DMS153 treated with DMSO at 0.1 percent for 48 hours (cell line): ENCODE measurements at regions not wholly inside any gene's neighbourhood (a gene's known extent, or its start where the extent isn't known, plus 50 kb on each side); places are given as distances from the start of the nearest gene placed in this dataset.
"Not testable (repeated sequence)": the region's sequence is repeated elsewhere in the genome, so short reads cannot be mapped to it uniquely, and the experiment has no call there.

Experiments
- DNase-seq: peaks from one replicate; lab custom pipeline; 2025; ENCODE audit not compliant: unreplicated experiment; lab: John Stamatoyannopoulos, UW

DNA sequence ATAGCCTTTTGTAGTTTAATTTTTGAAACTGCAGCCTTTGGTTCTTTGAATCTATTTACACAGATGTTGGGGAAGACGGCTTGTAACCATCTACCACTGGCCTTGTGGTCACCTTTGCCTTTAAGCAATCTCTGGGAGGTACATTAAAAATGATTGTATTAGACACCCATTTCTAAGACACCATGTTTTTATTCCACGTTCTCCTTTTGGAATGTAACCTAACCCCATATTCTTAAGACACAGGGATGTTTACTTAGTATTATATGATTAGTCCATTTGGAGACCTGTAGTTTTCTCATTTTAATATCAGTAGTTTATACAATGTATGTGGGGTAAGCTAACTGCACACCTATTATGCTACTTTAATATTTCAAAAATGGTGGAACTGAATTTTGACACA, 175.1 kb upstream of the PLSCR5 start:
- DNase-seq = no peak

DNA sequence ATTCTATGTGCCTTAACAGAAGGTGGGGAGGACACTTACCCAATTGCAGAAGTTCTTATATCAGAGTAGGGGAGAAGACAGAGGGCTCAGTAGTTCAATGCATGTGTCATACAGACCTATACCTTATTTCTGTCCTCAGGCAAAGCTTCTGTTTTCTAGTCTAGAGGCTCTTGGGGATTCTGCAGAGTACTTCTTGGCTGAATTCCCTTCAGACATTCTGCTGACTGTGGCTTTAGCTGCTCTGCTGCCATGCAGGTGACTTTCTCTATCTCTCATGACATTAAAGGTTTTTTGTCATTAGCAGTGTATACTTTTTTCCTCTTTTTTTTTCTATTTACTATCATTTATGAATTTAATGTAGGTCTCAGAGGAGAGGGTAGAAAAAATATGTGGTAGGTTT, 172.8 kb upstream of the PLSCR5 start:
- no peak for DNase-seq

DNA sequence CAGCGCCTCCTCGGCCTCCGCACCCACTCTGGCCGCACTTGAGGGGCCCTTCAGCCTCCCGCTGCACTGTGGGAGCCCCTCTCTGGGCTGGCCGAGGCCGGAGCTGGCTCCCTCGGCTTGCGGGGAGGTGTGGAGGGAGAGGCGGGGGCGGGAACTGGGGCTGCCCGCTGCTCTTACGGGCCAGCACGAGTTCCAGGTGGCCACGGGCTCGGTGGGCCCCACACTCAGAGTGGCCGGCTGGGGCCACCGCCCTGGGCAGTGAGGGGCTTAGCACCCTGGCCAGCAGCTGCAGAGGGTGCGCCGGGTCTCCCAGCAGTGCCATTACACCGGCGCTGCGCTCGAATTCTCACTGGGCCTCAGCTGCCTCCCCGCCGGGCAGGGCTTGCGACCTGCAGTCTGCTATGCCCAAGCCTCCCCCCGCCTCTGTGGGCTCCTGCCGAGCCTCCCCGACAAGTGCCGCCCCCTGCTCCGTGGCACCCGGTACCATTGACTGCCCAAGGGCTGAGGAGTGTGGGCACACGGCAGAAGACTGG, 167.1 kb upstream of the PLSCR5 start:
- no peak for DNase-seq

DNA sequence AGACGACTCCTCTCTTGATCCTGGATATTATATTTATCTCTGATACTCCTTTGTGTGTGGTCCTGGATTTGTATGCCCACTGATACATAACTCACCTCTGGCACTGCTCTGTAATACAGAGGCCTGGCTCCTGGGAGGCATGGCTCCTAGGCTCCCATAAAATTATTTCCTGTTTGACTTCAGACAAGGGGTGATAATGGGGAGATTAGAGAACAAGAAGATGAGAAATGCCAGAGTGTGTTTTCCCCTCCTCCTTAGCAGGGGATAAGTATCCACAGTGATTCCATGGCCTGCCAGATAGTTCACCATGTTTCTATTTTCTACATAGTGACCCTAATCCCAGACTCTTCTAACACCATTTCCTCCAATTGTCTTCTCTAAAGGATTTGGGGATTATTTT, 165.7 kb upstream of the PLSCR5 start:
- no peak for DNase-seq

DNA sequence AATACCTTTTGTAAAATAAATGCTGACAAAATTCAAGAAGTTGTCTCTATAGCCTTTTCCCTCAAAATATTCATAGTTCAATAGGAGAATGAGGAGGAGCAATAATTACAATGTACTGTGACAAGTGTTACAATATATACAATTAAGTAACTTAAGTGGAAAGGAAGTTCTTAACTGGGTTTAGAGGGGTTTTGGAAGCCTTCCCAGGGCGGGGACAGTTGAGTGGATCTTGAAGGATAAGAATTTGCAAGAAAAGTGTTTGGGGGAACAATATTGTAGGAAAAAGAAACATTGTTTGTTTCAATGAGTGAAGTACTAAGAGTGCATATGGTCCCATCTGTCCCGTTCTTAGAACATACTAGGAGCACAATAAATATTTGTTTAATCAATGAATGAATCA, 165.2 kb upstream of the PLSCR5 start:
- no peak for DNase-seq

GRCh38 chr3:146757759-146758158, 152.6 kb upstream of the PLSCR5 start:
- DNase-seq = no peak

- no peak for DNase-seq
Observed at GRCh38 chr3:146750196-146750595, 145.1 kb upstream of the PLSCR5 start.

- no peak for DNase-seq
Observed at GRCh38 chr3:146747928-146748327, 142.8 kb upstream of the PLSCR5 start.

- DNase-seq = no peak
Observed at GRCh38 chr3:146747051-146747450, 141.9 kb upstream of the PLSCR5 start.

GRCh38 chr3:146746190-146746589, 141.0 kb upstream of the PLSCR5 start:
- DNase-seq = no peak

GRCh38 chr3:146739203-146739671, 134.1 kb upstream of the PLSCR5 start:
- DNase-seq = no peak

DNA sequence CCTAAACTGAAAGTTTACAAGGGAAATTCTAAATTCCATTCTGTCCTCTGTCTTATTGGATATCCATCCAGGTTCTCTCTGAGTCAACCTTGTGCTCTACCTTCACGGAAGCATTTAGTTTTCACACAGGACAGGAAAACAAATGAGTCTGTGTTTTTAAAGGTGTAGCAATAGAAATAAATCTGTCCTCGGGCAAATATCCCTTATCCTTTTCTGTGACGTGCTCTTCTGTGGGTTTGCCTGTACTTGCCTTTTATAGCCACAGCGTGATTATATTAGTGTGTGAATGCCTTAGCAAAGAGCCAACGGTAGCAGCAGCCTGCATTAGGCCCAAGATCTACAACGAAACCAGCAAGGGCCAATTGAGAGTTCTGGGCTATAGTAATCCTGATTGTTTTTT, 127.2 kb upstream of the PLSCR5 start:
- DNase-seq = no peak

DNA sequence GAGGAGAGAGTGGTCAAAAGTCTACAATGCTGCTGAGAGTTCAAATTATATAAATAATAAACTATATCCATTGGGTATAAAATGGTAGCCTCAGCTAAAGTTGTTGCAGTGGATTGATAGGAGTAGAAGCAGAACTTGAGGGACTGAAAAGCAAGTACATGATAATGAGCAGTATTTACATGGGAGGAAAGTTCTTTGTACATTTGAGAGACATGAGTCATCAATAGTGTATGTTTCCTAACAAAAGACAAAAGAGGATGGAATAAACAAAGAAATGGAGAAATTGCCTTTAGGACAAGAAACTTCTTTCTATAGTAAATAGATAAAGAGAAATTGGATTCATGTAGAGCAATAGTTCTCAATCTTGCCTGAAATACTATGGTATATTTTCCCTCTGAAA, 110.0 kb upstream of the PLSCR5 start:
- DNase-seq = no peak

DNA sequence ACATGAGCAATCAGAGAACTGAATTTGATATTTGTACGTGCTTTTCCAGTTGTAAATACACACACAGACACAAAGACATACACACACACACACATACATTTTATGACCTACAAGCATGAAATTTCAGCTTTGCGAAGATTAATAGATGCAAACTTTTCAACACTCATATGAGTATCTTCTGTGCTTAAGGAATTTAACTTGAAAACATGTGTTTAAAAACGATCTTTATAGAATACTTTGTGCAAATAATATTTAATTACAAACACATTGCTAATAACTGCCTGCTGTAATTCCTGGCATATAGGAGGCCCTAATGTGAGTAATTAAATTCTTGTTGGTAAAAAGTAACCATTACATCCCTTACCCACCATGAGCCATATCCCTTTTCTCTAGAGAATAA, 107.7 kb upstream of the PLSCR5 start:
- DNase-seq = no peak

GRCh38 chr3:146709969-146710368, 104.8 kb upstream of the PLSCR5 start:
- DNase-seq = no peak

DNA sequence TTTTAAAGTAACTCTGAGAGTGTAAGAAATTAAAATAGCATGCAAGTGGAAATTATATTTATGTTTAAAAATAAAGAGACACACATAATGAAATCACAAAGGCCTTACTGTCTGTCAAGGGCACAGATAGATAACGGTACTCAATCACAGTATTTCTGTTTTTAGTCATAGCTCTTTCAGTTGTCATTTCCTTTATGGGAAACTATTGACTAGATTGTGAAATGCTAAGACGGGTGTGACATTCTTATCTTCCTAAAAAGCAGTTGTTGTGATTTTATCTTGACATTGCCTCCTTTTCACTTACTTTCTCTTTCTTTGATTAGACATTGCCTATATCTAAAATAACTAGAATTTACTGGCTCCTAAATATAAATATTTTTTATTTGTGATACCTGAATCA, 100.1 kb upstream of the PLSCR5 start:
- no peak for DNase-seq

DNA sequence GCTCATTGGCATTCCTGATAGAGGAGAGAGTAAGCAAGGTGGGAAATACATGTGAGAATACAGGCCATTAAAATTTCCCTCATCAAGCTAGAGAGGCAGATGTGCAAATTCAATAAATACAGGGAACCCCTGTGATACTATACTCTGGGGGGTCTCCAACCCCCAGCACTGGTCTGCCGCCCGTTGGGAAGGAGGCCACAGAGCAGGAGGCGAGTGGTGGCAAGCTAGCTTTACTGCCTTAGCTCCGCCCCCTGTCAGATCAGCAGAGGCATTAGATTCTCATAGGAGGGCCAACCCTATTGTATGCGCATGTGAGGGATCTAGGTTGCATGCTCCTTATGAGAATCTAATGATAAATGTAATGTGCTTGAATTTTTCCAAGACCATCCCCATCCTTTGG, 97.1 kb upstream of the PLSCR5 start:
- DNase-seq = no peak

DNA sequence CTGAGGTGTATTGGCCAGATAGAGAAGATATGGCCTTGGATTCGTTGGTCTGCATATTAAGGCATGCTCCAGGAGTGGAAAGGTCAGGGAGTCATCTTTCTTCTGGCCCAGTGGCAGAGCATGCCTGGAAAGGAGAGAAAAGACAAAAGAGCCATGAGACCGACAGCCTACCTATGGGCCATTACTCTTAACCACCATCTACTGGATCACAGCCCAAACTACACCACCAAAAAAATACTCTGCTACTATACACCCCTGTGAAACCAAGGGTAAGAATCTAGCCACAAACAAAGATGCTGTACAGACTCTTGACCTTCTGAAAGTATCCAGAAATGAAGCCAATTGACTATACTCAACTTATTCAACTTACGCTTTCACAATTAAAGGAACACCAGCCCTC, 96.1 kb upstream of the PLSCR5 start:
- DNase-seq = no peak

- not testable (repeated sequence) for DNase-seq
Observed at GRCh38 chr3:146700025-146700424, 94.9 kb upstream of the PLSCR5 start.

DNA sequence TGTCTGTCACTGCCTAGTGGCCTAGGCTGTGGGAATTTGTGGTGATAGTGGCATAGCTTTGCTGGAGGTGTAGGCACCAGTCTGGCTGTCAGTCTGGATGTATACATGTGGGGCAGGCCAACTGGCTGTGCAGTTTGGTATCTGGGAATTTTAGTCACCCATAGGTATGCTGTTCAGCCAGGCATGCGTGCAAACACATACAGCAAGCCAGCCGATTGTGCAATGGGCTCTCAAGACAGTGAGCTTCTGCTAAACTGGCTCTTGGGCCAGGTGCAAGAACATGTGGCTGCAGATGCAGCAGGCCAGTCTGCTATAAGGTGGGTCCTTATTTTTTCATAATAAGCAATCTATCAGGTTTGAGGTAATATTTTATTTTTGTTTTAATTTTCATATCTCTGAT, 87.1 kb upstream of the PLSCR5 start:
- DNase-seq = no peak

DNA sequence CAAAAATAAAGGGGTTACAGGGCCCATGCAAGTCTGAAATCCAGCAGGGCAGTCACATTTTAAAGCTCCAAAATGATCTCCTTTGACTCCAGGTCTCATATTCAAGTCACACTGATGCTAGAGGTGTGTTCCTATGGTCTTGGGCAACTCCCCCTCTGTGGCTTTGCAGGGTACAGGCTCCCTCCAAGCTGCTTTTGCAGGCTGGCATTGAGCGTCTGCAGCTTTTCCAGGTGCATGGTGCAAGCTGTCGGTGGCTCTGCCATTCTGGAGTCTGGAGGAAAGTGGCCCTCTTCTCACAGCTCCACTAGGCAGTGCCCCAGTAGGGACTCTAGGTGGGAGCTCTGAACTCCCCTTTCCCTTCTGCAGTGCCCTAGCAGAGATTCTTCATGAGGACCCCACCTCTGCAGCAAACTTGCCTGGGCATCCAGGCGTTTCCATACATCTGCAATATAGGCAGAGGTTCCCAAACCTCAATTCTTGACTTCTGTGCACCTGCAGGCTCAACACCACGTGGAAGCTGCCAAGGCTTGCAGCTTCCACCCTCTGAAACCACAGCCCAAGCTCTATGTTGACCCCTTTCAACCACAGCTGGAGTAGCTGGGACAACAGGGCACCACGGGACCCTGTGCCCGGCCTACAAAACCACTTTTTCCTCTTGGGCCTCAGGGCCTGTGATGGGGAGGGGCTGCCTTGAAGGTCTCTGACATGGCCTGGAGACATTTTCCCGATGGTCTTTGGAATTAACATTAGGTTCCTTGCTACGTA, 80.1 kb upstream of the PLSCR5 start:
- no peak for DNase-seq

DNA sequence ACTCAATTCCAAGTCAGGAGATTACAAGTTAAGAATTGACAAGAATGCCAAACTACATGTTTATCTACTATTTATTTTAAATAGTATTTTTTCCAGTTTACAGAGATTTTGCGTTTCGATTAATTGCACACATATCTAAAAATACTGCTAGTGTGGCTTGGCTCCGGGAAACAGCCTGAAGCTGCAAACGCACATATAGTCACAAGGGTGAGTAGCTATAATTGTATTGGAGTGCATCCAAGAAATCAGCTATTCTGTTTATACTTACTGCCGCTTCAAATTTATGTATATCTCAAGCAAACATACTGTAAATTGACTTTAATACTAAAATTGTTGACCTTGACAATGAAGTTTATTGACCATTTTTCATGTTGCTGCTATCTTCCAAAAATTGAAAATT, 77.0 kb upstream of the PLSCR5 start:
- peak; percentile 42 for DNase-seq

DNA sequence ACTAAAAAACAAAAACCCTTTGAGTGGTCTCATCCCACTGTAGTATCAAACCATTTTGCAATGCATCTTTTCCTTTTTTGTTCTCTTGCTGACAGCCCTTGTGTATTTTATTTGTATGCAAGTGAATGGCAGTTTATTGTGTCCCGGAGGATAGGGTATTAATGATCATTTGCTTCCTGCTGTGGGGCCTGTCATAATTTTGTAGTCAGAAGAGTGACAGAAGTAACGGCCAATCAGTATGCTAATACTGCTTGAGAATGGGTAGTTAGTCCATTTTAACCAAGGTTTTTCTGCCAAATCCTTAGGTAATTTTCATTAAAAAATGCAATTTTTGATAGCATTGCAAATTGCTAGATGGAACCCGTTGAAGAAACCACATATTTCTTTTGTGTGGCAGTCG, 75.5 kb upstream of the PLSCR5 start:
- DNase-seq = no peak
